HuH-7 (cell line): ENCODE measurements at regions not wholly inside any gene's neighbourhood (a gene's known extent, or its start where the extent isn't known, plus 50 kb on each side); places are given as distances from the start of the nearest gene placed in this dataset.
"Not testable (repeated sequence)": the region's sequence is repeated elsewhere in the genome, so short reads cannot be mapped to it uniquely, and the experiment has no call there.

Source experiments
- DNase-seq: peaks from one replicate; pipeline ENCODE4 v3.0.0; 2011; ENCODE audit warnings: low spot score

GRCh38 chr21:17738176-17738953 is 80.8 kb downstream of the C21orf91 start:
- no peak for DNase-seq

- DNase-seq: no peak
Observed at GRCh38 chr21:17736072-17736471, 83.1 kb downstream of the C21orf91 start.

GRCh38 chr21:17733209-17733608 is 85.9 kb downstream of the C21orf91 start:
- DNase-seq: no peak

GRCh38 chr21:17732306-17732705 is 86.8 kb downstream of the C21orf91 start:
- no peak for DNase-seq

GRCh38 chr21:17731554-17731953 is 87.6 kb downstream of the C21orf91 start:
- no peak for DNase-seq

GRCh38 chr21:17730782-17731181 is 88.4 kb downstream of the C21orf91 start:
- no peak for DNase-seq

- DNase-seq: no peak
Observed at GRCh38 chr21:17729455-17729854, 89.7 kb downstream of the C21orf91 start.

- DNase-seq: no peak
Observed at GRCh38 chr21:17727361-17727760, 91.8 kb downstream of the C21orf91 start.

GRCh38 chr21:17726047-17726829 is 92.9 kb downstream of the C21orf91 start:
- peak; percentile 32 for DNase-seq

- no peak for DNase-seq
Observed at GRCh38 chr21:17725339-17725738, 93.8 kb downstream of the C21orf91 start.

GRCh38 chr21:17712887-17713286 is 100.2 kb upstream of the BTG3 start:
- no peak for DNase-seq

GRCh38 chr21:17711896-17712295 is 99.2 kb upstream of the BTG3 start:
- no peak for DNase-seq

- no peak for DNase-seq
Observed at GRCh38 chr21:17709266-17709611, 96.5 kb upstream of the BTG3 start.

GRCh38 chr21:17708522-17709265 is 96.0 kb upstream of the BTG3 start:
- DNase-seq: no peak

GRCh38 chr21:17699524-17700189 is 87.0 kb upstream of the BTG3 start:
- DNase-seq: no peak

GRCh38 chr21:17697473-17697872 is 84.8 kb upstream of the BTG3 start:
- DNase-seq: no peak

- not testable (repeated sequence) for DNase-seq
Observed at GRCh38 chr21:17694416-17694815, 81.7 kb upstream of the BTG3 start.

GRCh38 chr21:17693801-17694200 is 81.1 kb upstream of the BTG3 start:
- DNase-seq: no peak

- DNase-seq: no peak
Observed at GRCh38 chr21:17690078-17690494, 77.4 kb upstream of the BTG3 start.

GRCh38 chr21:17688912-17689874 is 76.5 kb upstream of the BTG3 start:
- DNase-seq: no peak

- no peak for DNase-seq
Observed at GRCh38 chr21:17682924-17683323, 70.2 kb upstream of the BTG3 start.
